ENCODE measurements at regions not wholly inside any gene's neighbourhood (a gene's known extent, or its start where the extent isn't known, plus 50 kb on each side); places are given as distances from the start of the nearest gene placed in this dataset.
"Not testable (repeated sequence)": the region's sequence is repeated elsewhere in the genome, so short reads cannot be mapped to it uniquely, and the experiment has no call there.

- DNase-seq, result no peak
Measured at GRCh38 chr14:101616202-101616601, 54.9 kb downstream of the DIO3 start.

DNA sequence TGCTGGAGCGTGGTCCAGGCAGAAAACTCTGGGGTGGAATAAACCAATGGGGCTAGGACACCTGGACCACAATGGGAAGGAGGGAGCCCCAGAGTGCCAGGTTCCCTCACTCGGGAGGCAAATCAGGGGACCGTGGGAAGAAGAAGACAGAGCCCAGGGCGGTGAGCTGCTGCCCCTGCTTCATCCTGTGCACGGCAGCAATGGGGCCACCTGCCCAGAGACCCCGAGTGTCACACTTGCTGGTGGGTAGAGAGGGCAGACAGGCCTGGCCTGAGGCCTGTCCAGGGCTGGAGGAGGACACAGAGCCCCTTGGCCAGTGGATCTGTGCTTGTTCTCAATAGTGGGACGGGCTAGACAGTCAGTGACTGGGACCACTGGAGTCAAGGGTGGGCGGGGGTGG is 58.2 kb downstream of the DIO3 start:
- DNase-seq, result no peak

- DNase-seq, result no peak
Measured at GRCh38 chr14:101620031-101620788, 58.9 kb downstream of the DIO3 start.

DNA sequence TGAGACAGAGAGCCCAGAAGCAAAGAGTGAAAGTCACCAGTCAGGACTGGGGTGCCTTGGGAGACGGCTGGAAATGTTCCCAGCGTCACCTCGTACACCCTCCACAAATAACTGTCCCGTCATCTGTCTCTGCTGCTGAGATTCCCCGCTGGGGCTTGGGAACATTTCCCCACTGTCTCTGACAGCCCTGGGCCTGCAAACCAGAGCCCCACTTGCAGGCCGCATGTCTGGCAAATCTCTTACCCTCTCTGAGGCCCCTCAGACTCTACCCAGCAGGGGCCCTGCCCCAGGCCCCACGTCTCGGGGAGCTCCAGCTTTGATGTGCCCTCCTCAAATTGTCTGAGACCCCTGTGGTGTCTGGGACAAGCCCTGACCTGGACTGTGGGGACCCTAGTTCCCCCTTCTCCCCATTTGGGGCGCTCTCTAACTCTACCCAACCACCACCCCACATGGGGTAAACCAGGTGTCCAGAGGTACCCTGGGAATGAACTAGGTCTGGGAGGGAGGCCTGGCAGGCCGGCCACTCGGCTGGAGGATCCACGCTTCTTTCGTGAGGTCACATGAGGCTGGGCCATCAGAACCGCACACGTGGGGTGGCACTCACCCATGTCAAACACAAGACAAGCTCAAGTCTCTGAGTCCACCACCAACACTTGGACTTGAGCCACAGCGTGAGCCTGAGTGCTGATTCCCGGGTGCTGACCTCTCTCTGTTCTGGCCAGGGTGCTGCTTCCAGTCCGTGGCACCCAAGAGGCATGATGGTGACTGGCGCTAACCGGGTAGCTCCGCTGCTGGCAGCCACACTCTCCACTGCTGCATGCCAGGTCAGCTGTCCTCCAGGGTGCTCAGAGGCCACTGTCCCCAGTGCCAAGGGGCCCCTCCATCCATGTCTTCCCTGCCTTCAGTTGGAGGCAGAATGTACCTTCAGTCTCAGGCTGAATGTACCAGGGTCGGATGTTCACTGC is 59.8 kb downstream of the DIO3 start:
- no peak for DNase-seq

- no peak for DNase-seq
Measured at GRCh38 chr14:101622251-101623076, 61.2 kb downstream of the DIO3 start.

GRCh38 chr14:101623077-101623372 is 61.7 kb downstream of the DIO3 start:
- no peak for DNase-seq

- no peak for DNase-seq
Measured at GRCh38 chr14:101623685-101624444, 62.6 kb downstream of the DIO3 start.

GRCh38 chr14:101624536-101624935 is 63.2 kb downstream of the DIO3 start:
- DNase-seq, result no peak

DNA sequence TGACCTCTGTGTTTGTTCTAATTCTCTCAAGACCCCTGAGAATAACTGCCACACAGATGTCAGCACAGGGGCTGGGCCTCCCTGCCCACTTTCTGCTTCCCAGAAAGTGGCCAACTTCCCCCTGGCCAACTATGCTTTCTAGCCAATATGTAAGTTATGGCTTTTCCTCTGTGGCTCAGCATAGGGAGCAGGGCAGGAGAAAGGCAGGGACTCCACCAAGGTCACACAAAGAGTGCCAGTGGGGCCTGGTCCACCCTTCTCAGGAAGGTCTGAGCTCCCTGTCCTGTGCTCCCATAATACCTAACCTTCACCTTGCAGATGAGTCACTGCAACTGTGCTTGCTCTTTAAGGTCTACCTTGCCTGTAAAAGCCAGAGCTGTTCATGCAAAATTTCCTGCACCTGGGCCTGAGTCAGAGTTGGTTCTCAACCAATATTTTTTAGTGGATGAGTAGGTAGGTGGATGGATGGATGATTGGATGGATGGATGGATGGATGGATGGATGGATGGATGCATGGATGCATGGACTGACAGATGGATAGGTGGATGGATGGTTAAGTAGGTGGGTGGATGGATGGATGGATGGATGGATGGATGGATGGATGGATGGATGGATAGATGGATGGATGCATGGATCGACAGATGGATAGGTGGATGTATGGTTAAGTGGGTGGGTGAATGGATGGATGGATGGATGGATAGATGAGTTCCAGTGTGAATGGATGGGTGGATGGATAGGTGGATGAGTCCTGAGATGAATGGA is 64.2 kb downstream of the DIO3 start:
- DNase-seq, result no peak

DNA sequence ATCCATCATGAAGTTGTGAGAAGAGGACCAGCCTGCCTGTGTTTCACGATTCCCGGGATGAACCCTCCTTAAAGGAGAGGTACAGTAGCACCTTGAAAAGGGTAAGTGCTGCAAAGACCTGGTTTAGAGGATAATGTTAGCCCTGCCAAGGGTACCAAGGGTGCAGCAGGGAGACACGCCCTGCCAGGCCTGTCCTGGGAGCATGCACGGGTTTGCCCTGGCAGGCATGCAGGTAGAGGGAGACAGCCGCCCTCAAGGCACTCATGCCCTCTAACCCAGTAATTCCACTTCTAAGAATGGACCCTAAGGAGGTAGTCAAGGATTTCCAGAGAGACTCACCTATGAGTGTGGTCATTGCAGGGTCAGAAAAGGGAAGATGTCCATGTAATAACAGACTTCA is 65.0 kb downstream of the DIO3 start:
- DNase-seq, result no peak

DNA sequence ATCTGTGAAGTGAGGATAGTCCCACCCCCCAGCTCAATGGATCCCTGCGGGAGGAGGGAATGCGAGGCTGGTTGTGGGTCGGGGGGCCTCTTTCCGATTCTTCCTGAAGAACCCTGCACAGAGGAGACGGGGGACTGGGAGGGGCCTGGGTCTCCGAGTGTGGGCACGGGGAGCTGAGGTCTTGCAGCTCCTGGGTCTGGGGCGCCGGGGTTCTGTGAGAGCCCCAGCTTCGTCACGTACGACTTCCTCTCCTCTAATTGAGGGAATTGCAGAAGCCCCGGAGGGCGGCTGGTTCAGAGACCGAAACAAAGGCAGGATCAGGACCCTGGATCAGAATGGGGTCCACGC is 66.6 kb downstream of the DIO3 start:
- no peak for DNase-seq

DNA sequence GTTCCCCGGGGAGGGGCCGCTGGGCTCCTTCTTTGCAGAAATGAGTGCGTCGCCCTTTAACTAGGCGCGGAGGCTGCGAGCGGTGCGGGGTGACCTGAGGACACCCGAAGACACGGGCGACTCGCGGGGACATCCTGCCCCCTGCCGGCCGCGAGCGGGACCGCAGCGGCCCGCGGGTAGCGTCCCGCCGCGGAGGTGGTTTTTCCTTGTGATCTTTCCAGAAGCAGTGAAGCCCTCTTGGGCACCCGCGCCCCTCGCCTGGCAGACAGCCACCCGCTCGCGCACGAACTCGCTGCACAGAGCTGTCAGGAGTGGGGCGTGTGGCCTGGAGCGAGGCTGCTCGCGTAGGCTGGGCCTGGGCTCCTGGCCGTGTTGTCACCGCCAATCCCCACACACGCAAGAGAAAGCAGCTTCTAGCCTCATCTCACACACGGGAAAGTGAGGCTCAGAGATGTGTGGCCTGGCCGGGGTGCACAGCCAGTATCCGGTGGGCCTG is 67.2 kb downstream of the DIO3 start:
- DNase-seq, result peak; percentile 64

DNA sequence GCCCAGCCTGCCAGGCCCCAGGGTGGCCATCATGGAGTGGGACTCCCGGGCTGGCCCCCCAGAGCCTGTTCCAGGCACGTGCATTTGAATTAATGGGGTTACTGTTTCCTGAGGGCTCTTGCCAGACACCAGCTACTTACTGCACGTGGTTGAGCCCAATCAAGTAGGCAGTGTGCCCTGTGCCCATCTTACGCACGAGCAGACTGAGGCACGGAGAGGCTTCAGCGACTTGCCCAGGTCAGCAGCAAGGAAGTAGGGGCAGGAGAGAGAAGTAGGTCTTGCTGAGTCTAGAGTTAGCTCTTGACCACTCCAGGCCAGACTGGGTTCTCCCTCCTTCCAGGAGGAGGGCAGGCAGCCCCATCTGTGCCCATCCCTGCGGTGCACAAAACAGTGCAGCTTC is 67.7 kb downstream of the DIO3 start:
- no peak for DNase-seq

GRCh38 chr14:101630056-101630965 is 69.0 kb downstream of the DIO3 start:
- DNase-seq, result no peak

- no peak for DNase-seq
Measured at GRCh38 chr14:101631199-101631598, 69.9 kb downstream of the DIO3 start.

- DNase-seq, result not testable (repeated sequence)
Measured at GRCh38 chr14:101631970-101632369, 70.7 kb downstream of the DIO3 start.

DNA sequence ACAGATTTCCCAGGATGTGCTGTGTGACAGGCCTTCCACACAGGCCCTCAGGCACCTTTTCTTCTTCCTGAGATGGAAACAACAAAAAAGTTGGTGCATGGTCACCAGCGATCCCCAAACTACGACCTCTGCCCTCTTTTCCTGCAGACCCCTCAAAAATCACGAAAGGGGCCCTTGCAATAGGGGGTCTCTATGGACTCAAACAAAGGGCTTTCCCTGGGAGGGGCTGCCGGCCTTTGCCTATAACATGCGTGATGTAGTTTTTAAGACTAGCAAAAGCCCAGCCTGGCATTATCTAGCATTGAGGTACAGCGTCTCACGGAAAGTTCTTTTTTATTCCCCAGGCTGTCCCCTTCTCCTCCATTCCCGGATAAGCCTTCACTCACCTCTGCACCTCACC is 71.2 kb downstream of the DIO3 start:
- DNase-seq, result no peak

DNA sequence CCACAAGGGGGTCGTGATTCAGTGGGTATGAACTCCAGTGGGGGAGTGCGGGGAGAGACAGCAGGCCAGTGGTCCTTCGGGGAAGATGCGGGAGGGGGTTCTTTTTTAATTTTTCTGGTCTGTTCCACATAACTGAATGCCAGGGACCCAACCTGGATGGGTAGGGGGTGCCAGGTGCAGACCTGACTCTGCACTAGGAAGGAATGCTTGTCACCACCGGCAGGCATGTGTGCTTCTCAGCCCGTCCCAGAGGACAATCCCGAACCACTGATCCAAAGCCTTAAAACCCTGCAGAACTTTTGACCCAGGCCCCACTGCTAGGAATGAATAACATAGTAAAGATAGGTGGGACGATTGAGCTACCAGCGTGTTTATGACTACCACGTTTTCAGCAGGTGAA is 72.0 kb downstream of the DIO3 start:
- no peak for DNase-seq

- no peak for DNase-seq
Measured at GRCh38 chr14:101634202-101634849, 73.0 kb downstream of the DIO3 start.

Measured in EL (cell line).